ENCODE measurements at regions not wholly inside any gene's neighbourhood (a gene's known extent, or its start where the extent isn't known, plus 50 kb on each side); places are given as distances from the start of the nearest gene placed in this dataset.

- ChIA-PET CTCF (ENCODE audit: partially characterized antibody) (no interaction called here), POLR2A (ENCODE audit: partially characterized antibody) (no interaction called here)
- Histone ChIP-seq H3K79me2 (ENCODE audit: control insufficient read depth in 1 of 2, insufficient read depth in 2 of 2, low read length in 2 of 2) (no peaks in the 10 kb centered on the region), H3K79me1 (ENCODE audit: low read depth, low read length) (no peaks in the 10 kb centered on the region; the same call in 1 of the 2 replicates), H3K27ac (ENCODE audit: low read depth, low read length) (no peak overlapping the region), H4K5ac (ENCODE audit: insufficient read length, low read depth, low read length) (no peak overlapping the region), H2BK20ac (ENCODE audit: low read length) (0 out of 2 replicates have a peak overlapping the region, but pooled peaks have one; percentile 43), H3K36me3 (ENCODE audit: control insufficient read depth in 2 of 4, insufficient read depth in 4 of 4, low read length in 3 of 4) (no peaks in the 10 kb centered on the region), H3K18ac (ENCODE audit: extremely low read depth, low read length) (no peak overlapping the region), H3K4me2 (ENCODE audit: insufficient read depth in 1 of 2, low read depth in 2 of 2, low read length in 2 of 2) (no peak overlapping the region), H2BK5ac (ENCODE audit: low read depth, low read length) (no peak overlapping the region), H3K14ac (ENCODE audit: insufficient read length) (no peak overlapping the region), H3K4ac (replicated peaks; ENCODE audit: insufficient read length, low read depth, low read length) (no peak overlapping the region), H2AFZ (ENCODE audit: low read length) (no peak overlapping the region; the same call in 1 of the 2 replicates), H3K9ac (replicated peaks in 1 of 4; ENCODE audit: extremely low read depth in 1 of 4, low read depth in 3 of 4, low read length in 3 of 4) (no peak overlapping the region), H4K8ac (ENCODE audit: extremely low read depth, insufficient read depth, low read length) (no peak overlapping the region), H2AK5ac (ENCODE audit: low read depth, low read length) (no peak overlapping the region), H2BK15ac (ENCODE audit: low read length) (no peak overlapping the region), H3K9me3 (ENCODE audit: insufficient read depth in 2 of 2, low read depth in 1 of 2, low read length in 1 of 2) (no peaks in the 10 kb centered on the region), H3K27me3 (replicated peaks in 1 of 4; ENCODE audit: control insufficient read depth in 3 of 4, extremely low read depth in 1 of 4, insufficient read depth in 3 of 4, low read length in 3 of 4) (no peaks in the 10 kb centered on the region), H3K4me3 (ENCODE audit: extremely low read depth in 1 of 4, insufficient read depth in 2 of 4, low read depth in 3 of 4, low read length in 4 of 4) (no peak overlapping the region), H4K20me1 (replicated peaks in 1 of 2; ENCODE audit: control insufficient read depth in 1 of 2, insufficient read depth in 2 of 2, low read length in 2 of 2) (no peaks in the 10 kb centered on the region), H2BK12ac (ENCODE audit: low read depth, low read length) (no peak overlapping the region), H3K23me2 (ENCODE audit: low read depth, low read length) (no peaks in the 10 kb centered on the region), H3K23ac (ENCODE audit: insufficient read length) (no peak overlapping the region), H3K56ac (replicated peaks; ENCODE audit: insufficient read length, low read depth, low read length) (no peak overlapping the region), H2BK120ac (replicated peaks; ENCODE audit: low read depth, low read length) (no peak overlapping the region), H3K4me1 (replicated peaks in 1 of 4; ENCODE audit: control insufficient read depth in 3 of 4, insufficient read depth in 4 of 4, low read length in 3 of 4) (peaks cover 0 to 6% (median 0%) of the 10 kb centered on the region in 4 experiments; a peak in 2 of 7 replicates), H4K91ac (replicated peaks; ENCODE audit: insufficient read length, low read length) (peak overlapping the region; percentile 63)
- no peak for FAIRE-seq
- WGBS, 2 experiments (ENCODE audit: extremely low coverage in 1 of 2, insufficient coverage in 1 of 2, insufficient read length in 1 of 2, insufficient replicate concordance in 2 of 2, low coverage in 1 of 2, low lambda C conversion rate in 2 of 2, missing lambda C conversion rate in 1 of 2), result 94% methylated on average over 5 of the region's 5 CpGs; no CpG with 5 or more reads in 1 of the 2 experiments
- no peak for DNase-seq (ENCODE audit: low read depth in 1 of 2, low spot score in 2 of 2)
- TF ChIP-seq SP2 (IDR thresholded peaks at IDR 0.05; ENCODE audit: low read length) (no peak), BRCA1 (IDR thresholded peaks at IDR 0.05; ENCODE audit: low read depth, low read length) (no peak), TAF7 (optimal IDR thresholded peaks at IDR 0.05; ENCODE audit: borderline replicate concordance, low read depth, low read length) (no peak), CREB1 (IDR thresholded peaks at IDR 0.05) (no peak), ATF2 (IDR thresholded peaks at IDR 0.05; ENCODE audit: low read length) (no peak), RFX5 (IDR thresholded peaks at IDR 0.05; ENCODE audit: borderline replicate concordance, low read depth, low read length) (no peak), JUN (IDR thresholded peaks at IDR 0.05; ENCODE audit: low read depth, low read length) (no peak), POLR2AphosphoS5 (IDR thresholded peaks at IDR 0.05; ENCODE audit: low read depth, low read length) (no peak), E2F6 (IDR thresholded peaks at IDR 0.05) (no peak), USF2 (IDR thresholded peaks at IDR 0.05; ENCODE audit: low read length) (no peak), RAD21 (IDR thresholded peaks at IDR 0.05 in 1 of 2, conservative IDR thresholded peaks at IDR 0.05 in 1 of 2; ENCODE audit: low read depth in 2 of 2, low read length in 2 of 2) (no peak)
Measured at GRCh38 chr15:95131131-95131556, 899.8 kb downstream of the MCTP2 start.

All from H1 (cell line).